Adrenal gland (tissue), 9 donors: ENCODE measurements at regions not wholly inside any gene's neighbourhood (a gene's known extent, or its start where the extent isn't known, plus 50 kb on each side); places are given as distances from the start of the nearest gene placed in this dataset.

Source experiments
- DNase-seq, 7 donors: peaks; one replicate each; pipeline ENCODE4 v3.0.0-alpha.2; 2019 to 2020
- H3K27ac ChIP-seq, 5 donors: fragments of 200-600 bp; sonication (generic) in 4 of 5; 1 replicate in 3 of 5; 2 replicates in 2 of 5; pipeline versions ENCODE4 v1.5.1 to v1.8.0; 2016 to 2020; ENCODE audit warnings: mild to moderate bottlenecking in 1 of 5
- H3K27me3 ChIP-seq: fragments of 200-600 bp; 2 replicates; pipeline ENCODE4 v1.8.0; 2021
- H3K36me3 ChIP-seq, 2 donors: fragments of 200-600 bp; replicated peaks in 1 of 2; 1 replicate in 1 of 2; 2 replicates in 1 of 2; pipeline versions ENCODE4 v1.5.1 to v1.8.0; 2018 to 2022
- H3K4me1 ChIP-seq, 2 donors: fragments of 200-600 bp; replicated peaks in 1 of 2; 1 replicate in 1 of 2; 2 replicates in 1 of 2; pipeline versions ENCODE4 v1.5.1 to v1.8.0; 2018 to 2021
- H3K4me3 ChIP-seq, 4 donors: fragments of 200-600 bp; sonication (generic) in 3 of 4; one replicate each; pipeline ENCODE4 v1.5.1; 2016 to 2018
- H3K9me3 ChIP-seq, 3 donors: fragments of 200-600 bp; sonication (generic) in 1 of 3; replicated peaks in 1 of 3; 1 replicate in 2 of 3; 2 replicates in 1 of 3; pipeline versions ENCODE4 v1.5.1 to v1.8.0; 2016 to 2021
- POLR2A ChIP-seq, 2 donors: fragments of 450-650 bp; IDR thresholded peaks; one replicate each; pipeline ENCODE4 v1.6.1; 2017; ENCODE audit warnings: antibody characterized with exemption in 2 of 2, mild to moderate bottlenecking in 2 of 2, moderate library complexity in 1 of 2
- WGBS, 4 donors: extraction: QIAGEN DNeasy Blood & Tissue Kit in 2 of 4; methylation state at CpG; one replicate each; pipeline versions ENCODE4 v1.1.5 to v1.1.7; 2013 to 2017; 5-methylcytosine and 5-hydroxymethylcytosine counted together
- intact Hi-C, 2 donors: fragments of 100-400 bp; cut with DNase I; formaldehyde crosslinking; loops; one replicate each; pipeline versions ENCODE4 v1.14.1 to v1.15.0; 2022 to 2023
- TF ChIP-seq, protein P1 (sequence below), 6 experiments: fragments of 450-650 bp in 4 of 6; fragments of 200-600 bp in 2 of 6; sonication (generic) in 1 of 6; IDR thresholded peaks; 1 replicate in 5 of 6; 2 replicates in 1 of 6; pipeline versions ENCODE4 v1.5.1 to v1.8.0; 2016 to 2021; ENCODE audit warnings: antibody characterized with exemption in 6 of 6, mild to moderate bottlenecking in 2 of 6, moderate library complexity in 1 of 6
- donor health status: healthy with polysubstance abuse.
- donor health status: Bipolar disorder and iron deficiency.
- donor health status: DM: yes; HTN: yes; CAD: no.
- donor health status: DM: no; HTN: no; CAD: no.
- donor health status: DM: no; HTN: no; CAD: no.

DNA sequence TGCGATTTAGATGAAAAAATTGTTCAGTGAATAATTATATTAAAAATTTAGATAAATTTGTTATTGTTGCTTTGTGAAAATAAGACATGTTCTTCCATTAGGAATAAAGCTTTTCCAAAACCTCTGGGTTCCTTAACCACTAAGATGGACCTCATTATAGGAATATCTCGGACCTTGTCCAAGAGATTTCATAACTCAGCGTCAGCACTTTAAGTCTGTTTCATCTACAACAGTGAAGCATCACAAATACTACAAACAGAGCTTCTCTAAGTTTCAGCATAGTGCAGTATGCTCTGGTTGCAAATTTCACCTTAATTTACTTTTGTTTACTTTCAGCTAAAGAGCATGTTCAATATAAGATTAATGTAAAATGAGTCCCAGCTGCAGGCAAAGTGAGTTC lies 150.3 kb downstream of the UBE2E3 start:
- Histone ChIP-seq H3K4me3 (no peak overlapping the region), H3K27me3 (no peaks in the 10 kb centered on the region), H3K4me1 (no peaks in the 10 kb centered on the region), H3K36me3 (no peaks in the 10 kb centered on the region), H3K9me3 (no peaks in the 10 kb centered on the region), H3K27ac (no peak overlapping the region)
- TF ChIP-seq POLR2A (IDR thresholded peaks at IDR 0.05): no peak
- TF ChIP-seq, protein P1, sequence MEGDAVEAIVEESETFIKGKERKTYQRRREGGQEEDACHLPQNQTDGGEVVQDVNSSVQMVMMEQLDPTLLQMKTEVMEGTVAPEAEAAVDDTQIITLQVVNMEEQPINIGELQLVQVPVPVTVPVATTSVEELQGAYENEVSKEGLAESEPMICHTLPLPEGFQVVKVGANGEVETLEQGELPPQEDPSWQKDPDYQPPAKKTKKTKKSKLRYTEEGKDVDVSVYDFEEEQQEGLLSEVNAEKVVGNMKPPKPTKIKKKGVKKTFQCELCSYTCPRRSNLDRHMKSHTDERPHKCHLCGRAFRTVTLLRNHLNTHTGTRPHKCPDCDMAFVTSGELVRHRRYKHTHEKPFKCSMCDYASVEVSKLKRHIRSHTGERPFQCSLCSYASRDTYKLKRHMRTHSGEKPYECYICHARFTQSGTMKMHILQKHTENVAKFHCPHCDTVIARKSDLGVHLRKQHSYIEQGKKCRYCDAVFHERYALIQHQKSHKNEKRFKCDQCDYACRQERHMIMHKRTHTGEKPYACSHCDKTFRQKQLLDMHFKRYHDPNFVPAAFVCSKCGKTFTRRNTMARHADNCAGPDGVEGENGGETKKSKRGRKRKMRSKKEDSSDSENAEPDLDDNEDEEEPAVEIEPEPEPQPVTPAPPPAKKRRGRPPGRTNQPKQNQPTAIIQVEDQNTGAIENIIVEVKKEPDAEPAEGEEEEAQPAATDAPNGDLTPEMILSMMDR (IDR thresholded peaks at IDR 0.05): no peak
- 80 to 85% (median 82%) methylated on average over 3 of the region's 3 CpGs for WGBS, 4 donors
- intact Hi-C loops: no loop called here
- DNase-seq: no peak

DNA sequence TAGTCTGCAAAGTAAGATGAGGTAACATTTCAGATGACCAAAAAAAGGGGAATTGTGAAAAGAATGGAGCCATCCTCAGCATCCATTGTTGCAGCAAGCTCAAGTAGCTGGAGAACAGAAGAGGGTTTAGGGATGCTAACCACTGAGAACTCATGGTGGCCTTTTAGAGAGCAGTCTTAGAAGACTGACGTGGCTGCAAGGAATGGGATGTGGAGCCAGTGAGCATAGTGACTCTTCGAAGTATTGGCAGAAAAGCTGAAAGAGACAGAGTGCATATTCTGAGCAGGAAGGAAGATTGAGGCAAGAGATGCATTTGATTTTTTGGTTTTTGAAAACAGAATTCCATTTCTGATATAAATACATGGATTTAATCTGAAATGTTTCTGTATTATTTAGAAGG lies 151.2 kb downstream of the UBE2E3 start:
- Histone ChIP-seq H3K27ac (no peak overlapping the region), H3K27me3 (no peaks in the 10 kb centered on the region), H3K9me3 (no peaks in the 10 kb centered on the region), H3K36me3 (no peaks in the 10 kb centered on the region), H3K4me3 (no peak overlapping the region), H3K4me1 (no peaks in the 10 kb centered on the region)
- intact Hi-C loops: no loop called here
- TF ChIP-seq, protein P1 (IDR thresholded peaks at IDR 0.05): no peak
- TF ChIP-seq POLR2A (IDR thresholded peaks at IDR 0.05): no peak
- no peak for DNase-seq
- 65 to 73% (median 69%) methylated on average over 2 of the region's 2 CpGs for WGBS, 4 donors

DNA sequence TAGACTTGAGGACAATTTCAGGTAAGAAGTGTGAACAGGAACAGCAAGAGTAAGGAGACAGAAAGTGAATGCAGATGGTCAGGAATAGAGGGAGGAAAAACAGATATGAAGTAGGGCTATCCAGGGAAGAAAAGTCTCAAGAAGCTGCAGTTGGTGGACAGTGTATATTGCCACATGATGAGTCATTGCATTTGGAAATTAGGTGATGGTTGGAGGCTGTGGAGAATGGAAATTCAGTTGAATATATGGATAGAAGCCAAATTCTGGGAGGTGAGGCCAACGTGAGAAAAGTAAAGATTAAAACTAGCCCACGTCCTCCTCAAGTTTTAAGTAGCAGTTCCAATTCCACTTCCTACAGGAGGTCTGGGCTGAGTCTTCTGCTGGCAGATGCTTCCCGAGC lies 158.4 kb downstream of the UBE2E3 start:
- Histone ChIP-seq H3K9me3 (no peaks in the 10 kb centered on the region), H3K4me3 (no peak overlapping the region), H3K36me3 (no peaks in the 10 kb centered on the region), H3K27ac (no peak overlapping the region), H3K27me3 (no peaks in the 10 kb centered on the region), H3K4me1 (no peaks in the 10 kb centered on the region)
- no peak for DNase-seq
- TF ChIP-seq, protein P1 (IDR thresholded peaks at IDR 0.05): no peak
- no peak for TF ChIP-seq POLR2A (IDR thresholded peaks at IDR 0.05)
- intact Hi-C loops: no loop called here
- 55 to 77% (median 69%) methylated on average over 3 of the region's 3 CpGs for WGBS, 4 donors

DNA sequence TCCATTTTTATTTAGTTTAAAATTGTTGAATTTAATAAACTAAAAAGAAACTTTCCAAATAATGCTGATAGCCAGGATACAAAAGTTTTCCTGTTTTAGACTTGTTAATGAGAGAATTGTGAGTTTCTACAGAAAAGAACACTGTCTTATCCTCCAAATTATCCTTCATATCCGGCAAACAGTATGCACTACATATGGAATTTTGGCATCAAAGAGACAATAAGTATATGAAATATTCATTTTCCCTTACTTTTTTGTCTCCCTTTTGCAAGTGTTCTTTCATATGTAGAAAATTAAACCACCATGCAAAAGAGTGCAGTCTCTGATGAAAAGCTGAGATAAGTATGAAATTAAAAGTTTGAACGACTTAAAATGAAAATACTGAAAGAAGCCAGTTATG lies 159.4 kb downstream of the UBE2E3 start:
- intact Hi-C loops: no loop called here
- TF ChIP-seq, protein P1 (IDR thresholded peaks at IDR 0.05): no peak
- TF ChIP-seq POLR2A (IDR thresholded peaks at IDR 0.05): no peak
- Histone ChIP-seq H3K4me3 (no peak overlapping the region), H3K27ac (no peak overlapping the region), H3K4me1 (no peaks in the 10 kb centered on the region), H3K9me3 (no peaks in the 10 kb centered on the region), H3K36me3 (no peaks in the 10 kb centered on the region), H3K27me3 (no peaks in the 10 kb centered on the region)
- 63 to 75% (median 66%) methylated on average over 2 of the region's 2 CpGs for WGBS, 4 donors
- no peak for DNase-seq
